Mucosa of stomach (tissue), 1 donor: ENCODE measurements at regions not wholly inside any gene's neighbourhood (a gene's known extent, or its start where the extent isn't known, plus 50 kb on each side); places are given as distances from the start of the nearest gene placed in this dataset.

ENCODE experiments used
- H3K27me3 ChIP-seq: one replicate; pipeline ENCODE4 v1.7.0; 2013; ENCODE audit warnings: mild to moderate bottlenecking, low read length; ENCODE audit not compliant: control insufficient read depth, insufficient read depth
- H3K36me3 ChIP-seq: one replicate; pipeline ENCODE4 v1.7.0; 2013; ENCODE audit warnings: low read length; ENCODE audit not compliant: control insufficient read depth, insufficient read depth
- H3K4me1 ChIP-seq: one replicate; pipeline ENCODE4 v1.7.0; 2013; ENCODE audit warnings: mild to moderate bottlenecking, low read length; ENCODE audit not compliant: control insufficient read depth, insufficient read depth
- H3K4me3 ChIP-seq: one replicate; pipeline ENCODE4 v1.7.0; 2013; ENCODE audit warnings: low read length
- H3K9ac ChIP-seq: one replicate; pipeline ENCODE4 v1.7.0; 2013; ENCODE audit warnings: mild to moderate bottlenecking, low read length, moderate library complexity
- H3K9me3 ChIP-seq: one replicate; pipeline ENCODE4 v1.7.0; 2013; ENCODE audit warnings: mild to moderate bottlenecking, low read length, moderate library complexity; ENCODE audit not compliant: control insufficient read depth
- donor health status: Pancreatic carcinoma.

DNA sequence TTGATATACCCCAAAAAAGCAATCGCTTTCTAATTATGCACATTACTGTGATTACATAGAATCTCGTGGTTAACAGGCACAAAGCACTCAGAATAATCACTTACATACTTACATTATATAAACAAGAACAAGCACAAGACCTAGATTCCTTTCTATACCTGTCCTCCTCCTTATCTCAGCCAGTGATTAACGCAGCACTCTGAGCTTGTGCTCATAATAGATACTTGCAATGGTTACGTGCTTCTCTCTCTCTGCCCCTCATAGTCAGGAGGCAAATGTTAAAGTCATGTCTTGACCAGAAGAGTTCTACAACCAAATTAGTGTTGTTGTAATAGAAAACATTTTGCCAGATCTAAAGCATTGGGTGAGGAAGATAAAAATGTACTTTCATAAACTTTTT is 342.2 kb upstream of the PKDCC start:
- no peaks in the 10 kb centered on the region for H3K9me3 ChIP-seq

DNA sequence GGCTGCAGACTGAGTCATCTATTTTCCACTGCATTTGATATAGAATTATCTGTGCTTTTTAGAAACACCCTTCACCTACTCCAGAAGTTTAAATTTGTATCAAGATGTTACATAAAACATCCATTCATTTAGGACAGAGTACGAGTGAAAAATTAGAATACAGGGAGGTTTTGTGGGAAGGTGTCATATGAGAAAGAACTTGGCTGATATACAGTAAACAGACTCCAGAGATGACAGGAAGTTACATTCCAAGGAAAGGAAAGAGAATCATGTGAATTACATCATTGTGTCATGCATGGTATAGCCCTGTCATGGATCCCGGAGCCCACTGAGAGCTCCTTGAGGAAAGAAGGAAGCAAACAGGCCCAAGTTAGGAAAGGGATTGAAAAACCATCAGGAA is 341.5 kb upstream of the PKDCC start:
- Histone ChIP-seq H3K4me1 (no peaks in the 10 kb centered on the region), H3K9ac (no peak overlapping the region), H3K27me3 (no peaks in the 10 kb centered on the region), H3K4me3 (no peak overlapping the region), H3K9me3 (no peaks in the 10 kb centered on the region), H3K36me3 (no peaks in the 10 kb centered on the region)

More for the DNA sequence above, 342.2 kb upstream of the PKDCC start:
- Histone ChIP-seq H3K27me3 (no peaks in the 10 kb centered on the region), H3K4me3 (no peak overlapping the region), H3K4me1 (no peaks in the 10 kb centered on the region), H3K9ac (no peak overlapping the region), H3K36me3 (no peaks in the 10 kb centered on the region)

DNA sequence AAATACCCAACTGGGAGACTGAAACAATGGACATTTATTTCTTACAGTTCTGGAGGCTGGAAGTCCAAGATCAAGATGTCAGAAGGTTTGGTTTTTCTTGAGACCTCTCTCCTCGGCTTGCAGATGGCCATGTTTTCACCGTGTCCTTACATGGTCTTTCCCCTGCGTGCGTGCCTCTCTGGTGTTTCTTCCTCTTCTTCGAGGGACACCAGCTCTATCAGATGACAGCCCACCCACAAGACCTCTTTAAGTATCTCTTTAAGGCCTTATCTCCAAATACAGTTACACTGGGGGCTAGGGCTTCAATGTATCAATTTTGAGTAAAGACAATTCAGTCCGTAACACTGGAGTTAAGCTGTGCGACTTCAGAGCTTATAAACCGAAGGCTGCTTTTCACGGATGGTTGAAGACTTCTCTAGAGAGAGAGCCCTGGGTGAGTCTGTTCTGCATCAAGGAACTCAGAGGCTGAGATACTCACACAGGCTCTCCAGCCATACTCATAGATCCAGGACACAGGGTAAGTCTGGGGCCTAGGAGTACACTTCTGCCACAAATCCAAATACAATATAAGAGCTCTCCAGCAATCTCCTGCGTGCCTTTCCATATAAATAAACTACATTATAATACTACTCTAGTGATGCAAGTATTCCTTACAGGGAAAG is 339.9 kb upstream of the PKDCC start:
- Histone ChIP-seq H3K9me3 (no peaks in the 10 kb centered on the region), H3K9ac (no peak overlapping the region), H3K36me3 (no peaks in the 10 kb centered on the region), H3K27me3 (no peaks in the 10 kb centered on the region), H3K4me1 (no peaks in the 10 kb centered on the region), H3K4me3 (no peak overlapping the region)

DNA sequence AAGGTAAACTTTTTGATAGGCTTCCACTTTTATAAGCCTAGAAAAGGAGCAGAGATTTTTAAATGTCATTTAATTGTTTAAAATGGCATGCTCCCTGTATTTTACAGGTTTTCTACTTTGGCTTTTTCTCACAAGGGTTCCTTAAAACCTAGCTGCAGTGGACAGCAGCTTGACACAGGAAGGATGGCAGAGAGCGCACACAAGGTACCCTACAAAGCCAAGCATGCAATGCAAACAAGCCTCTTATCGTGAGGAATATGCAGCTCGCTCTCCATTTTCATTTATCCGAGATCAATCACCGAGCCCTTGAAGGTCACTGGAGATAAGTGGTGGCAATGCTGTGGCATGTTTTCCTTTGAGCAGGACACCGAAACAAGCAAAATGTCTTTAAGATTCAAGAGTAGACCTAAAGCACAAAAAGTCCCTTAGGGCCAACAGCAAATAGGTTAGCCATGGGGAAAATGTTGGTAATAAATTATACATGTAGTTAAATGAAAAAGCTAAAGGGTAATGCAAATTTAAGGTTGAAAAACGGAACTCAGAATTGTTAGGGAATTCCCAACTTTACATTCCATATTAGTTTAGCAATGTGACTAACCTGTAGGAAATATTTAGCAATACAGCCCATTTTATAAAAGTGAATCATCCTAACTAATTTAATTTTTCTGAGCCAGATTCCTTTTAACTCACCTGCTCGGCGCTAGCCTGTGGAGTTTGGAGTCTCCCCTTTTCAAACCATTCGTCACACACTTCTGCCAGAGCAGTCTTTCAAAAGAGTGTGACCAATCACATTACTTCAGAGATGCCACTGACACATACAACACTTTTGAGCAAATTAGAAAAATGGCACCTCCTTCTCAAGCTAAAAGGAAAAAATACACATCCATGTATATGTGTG is 337.9 kb upstream of the PKDCC start:
- no peaks in the 10 kb centered on the region for H3K27me3 ChIP-seq
- no peaks in the 10 kb centered on the region for H3K9me3 ChIP-seq
- H3K4me3 ChIP-seq: no peak overlapping the region
- no peak overlapping the region for H3K9ac ChIP-seq
- no peaks in the 10 kb centered on the region for H3K36me3 ChIP-seq
- H3K4me1 ChIP-seq: no peaks in the 10 kb centered on the region

DNA sequence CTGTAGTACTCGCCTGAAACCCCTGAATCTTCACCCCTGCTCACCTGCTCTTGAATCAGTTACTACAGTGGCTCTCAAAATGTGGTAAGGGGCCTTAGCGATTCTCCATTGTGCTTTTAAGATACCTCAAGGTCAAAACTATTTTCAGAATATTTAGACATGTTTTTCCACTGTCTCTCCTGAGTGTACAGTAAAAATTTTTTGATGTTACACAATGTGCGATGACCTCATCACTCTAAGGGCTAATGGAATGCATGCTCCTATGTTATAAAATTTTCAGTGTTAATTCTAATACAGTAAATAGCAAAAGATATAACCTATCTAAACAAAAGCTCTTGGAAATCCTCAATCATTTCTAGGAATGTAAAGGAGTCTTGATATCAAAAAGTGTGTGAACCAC is 336.9 kb upstream of the PKDCC start:
- Histone ChIP-seq H3K9ac (no peak overlapping the region), H3K36me3 (no peaks in the 10 kb centered on the region), H3K4me3 (no peak overlapping the region), H3K9me3 (no peaks in the 10 kb centered on the region), H3K4me1 (no peaks in the 10 kb centered on the region), H3K27me3 (no peaks in the 10 kb centered on the region)

DNA sequence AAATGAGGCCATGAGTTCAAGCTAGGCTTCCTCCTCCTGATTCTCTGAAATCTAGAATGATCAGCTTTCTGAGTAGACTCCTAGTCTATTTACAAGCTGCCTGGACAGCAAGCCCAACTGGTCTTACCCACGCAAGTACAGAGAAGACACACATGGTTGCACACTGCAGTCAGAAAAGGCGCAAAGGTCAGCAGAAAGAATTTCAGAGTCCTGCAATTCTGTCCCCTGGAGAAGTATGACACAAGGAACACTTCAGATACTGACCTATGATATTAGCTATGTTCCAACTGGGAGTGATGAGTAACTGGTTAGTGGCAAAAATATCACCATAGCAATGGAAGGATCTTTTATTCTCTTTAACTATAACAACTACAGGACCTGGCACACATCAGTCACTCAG is 336.1 kb upstream of the PKDCC start:
- no peak overlapping the region for H3K4me3 ChIP-seq
- H3K9ac ChIP-seq: no peak overlapping the region
- no peaks in the 10 kb centered on the region for H3K27me3 ChIP-seq
- H3K9me3 ChIP-seq: no peaks in the 10 kb centered on the region
- H3K4me1 ChIP-seq: no peaks in the 10 kb centered on the region
- no peaks in the 10 kb centered on the region for H3K36me3 ChIP-seq

DNA sequence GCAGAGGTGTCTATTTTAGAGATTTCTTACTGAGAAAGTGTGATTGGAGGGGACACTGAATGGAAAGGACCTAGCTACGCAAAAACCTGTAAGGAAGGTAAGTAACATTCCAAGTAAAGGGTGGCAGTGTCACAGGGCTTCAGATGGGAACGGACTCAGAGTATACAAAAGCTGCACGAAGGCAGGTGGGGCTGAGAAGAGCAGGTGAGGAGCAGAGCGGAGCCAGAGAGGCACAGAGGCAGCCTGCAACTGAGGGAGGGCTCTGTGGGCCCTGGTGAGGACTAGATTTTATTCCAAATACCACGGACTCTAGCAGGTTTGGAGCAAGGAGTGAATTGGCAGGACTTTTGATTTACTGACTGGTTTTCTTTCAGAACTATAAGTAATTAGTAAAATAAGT is 331.3 kb upstream of the PKDCC start:
- no peaks in the 10 kb centered on the region for H3K36me3 ChIP-seq
- H3K9ac ChIP-seq: no peak overlapping the region

DNA sequence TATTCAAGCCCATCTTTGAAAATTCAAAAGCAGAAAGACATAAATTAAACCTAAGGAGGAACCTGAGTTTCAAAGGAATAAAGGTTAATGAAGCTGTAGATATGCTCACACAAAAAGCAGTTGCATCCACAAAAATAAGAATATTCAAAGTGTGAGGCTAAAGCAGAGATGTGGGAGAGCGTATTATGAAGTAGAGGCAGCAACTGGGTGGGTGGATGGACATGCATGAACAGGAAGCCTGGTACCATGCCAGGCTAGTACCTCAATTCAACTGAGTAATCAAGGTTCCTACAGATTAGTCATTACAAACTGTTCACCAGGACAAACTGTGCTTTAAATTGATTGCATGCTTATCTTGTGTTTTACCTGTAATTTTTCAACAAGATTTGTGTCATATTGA is 330.0 kb upstream of the PKDCC start:
- H3K27me3 ChIP-seq: no peaks in the 10 kb centered on the region
- H3K4me1 ChIP-seq: no peaks in the 10 kb centered on the region
- no peaks in the 10 kb centered on the region for H3K9me3 ChIP-seq
- H3K9ac ChIP-seq: no peak overlapping the region
- no peak overlapping the region for H3K4me3 ChIP-seq
- H3K36me3 ChIP-seq: no peaks in the 10 kb centered on the region

More for the DNA sequence above, 331.3 kb upstream of the PKDCC start:
- Histone ChIP-seq H3K4me3 (no peak overlapping the region), H3K4me1 (no peaks in the 10 kb centered on the region), H3K27me3 (no peaks in the 10 kb centered on the region), H3K9me3 (no peaks in the 10 kb centered on the region)

DNA sequence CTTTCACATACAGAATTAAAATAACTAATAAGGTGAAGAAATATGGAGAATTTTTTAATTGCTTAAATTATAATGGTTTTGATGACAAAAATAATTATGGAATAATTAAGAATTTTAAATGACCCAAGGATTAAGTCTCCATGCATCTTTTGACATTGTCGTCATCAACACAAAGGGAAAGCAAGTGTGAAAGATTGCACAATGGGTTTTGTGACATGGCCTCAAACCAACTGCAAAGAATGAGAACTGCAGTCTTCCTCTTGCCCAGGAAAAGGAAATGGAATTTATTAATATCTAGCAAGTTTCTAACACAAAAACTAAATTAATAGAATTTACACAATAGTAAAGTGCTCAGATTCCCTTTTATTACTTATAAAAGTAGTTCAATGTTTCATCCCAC is 329.1 kb upstream of the PKDCC start:
- no peak overlapping the region for H3K9ac ChIP-seq
- H3K27me3 ChIP-seq: no peaks in the 10 kb centered on the region
- H3K4me1 ChIP-seq: no peaks in the 10 kb centered on the region
- no peak overlapping the region for H3K4me3 ChIP-seq
- no peaks in the 10 kb centered on the region for H3K36me3 ChIP-seq
- no peaks in the 10 kb centered on the region for H3K9me3 ChIP-seq

DNA sequence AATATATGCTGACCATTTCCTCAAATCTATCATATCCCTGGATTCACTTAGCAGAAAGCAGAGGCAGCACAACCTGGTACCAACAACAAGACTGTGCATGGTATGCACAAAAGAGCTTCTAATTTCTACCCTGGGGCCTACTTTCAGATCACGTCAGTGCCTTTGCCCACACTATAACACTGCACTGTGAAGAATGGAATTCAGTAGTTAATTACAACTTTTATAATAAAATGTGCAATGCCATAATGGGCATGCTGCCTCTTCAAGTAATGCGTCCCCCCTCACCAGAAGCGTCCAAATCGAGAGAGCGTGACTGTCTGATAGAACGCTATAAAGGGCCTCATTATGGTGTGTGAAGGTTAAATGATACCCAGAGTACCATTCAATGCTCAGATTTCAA is 328.1 kb upstream of the PKDCC start:
- Histone ChIP-seq H3K4me1 (no peaks in the 10 kb centered on the region), H3K9ac (no peak overlapping the region), H3K27me3 (no peaks in the 10 kb centered on the region), H3K4me3 (no peak overlapping the region), H3K36me3 (no peaks in the 10 kb centered on the region), H3K9me3 (no peaks in the 10 kb centered on the region)

DNA sequence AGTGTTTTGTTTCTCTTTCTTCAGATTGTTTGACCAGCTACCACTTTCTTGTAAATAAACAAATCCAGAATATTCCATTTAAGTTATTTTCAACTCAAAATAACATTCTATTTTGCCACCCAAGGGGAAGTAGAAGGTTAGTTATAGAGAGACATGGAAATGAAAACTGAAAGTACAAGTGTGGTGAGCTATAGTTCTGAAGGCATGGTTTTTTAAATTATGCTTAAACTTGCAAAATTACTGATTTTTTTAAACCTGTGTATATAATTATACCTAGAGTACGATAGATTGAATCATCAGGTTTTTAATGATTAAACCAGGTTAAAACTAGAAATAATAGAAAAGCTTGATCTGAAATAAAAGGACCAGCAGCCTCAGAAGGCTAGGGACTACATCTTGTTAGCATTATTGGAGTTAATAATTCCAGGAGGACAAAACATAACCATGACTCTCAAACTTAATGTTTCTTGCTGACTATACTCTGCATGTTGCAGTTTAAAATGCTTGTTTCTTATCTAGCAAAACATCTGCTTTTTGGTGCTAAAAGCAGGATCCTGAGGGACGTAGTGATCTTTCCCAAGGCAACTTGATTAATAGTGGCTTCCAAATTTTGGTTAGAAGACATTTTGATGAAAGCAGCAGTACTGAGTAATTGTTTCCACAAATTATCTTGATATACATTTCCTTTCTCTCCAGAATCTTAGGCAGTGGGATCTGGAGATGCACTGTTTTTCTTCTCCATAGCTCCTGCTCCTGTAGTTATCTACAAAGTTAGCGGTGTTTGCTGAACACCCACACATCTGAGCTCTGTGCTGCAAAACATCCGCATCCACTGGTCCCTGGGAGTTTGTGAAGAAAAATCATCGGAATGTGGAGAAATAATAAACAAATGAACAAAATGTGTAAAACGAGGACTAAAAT is 327.2 kb upstream of the PKDCC start:
- Histone ChIP-seq H3K27me3 (no peaks in the 10 kb centered on the region), H3K9me3 (no peaks in the 10 kb centered on the region), H3K4me3 (no peak overlapping the region), H3K36me3 (no peaks in the 10 kb centered on the region), H3K4me1 (no peaks in the 10 kb centered on the region), H3K9ac (no peak overlapping the region)
